GM18511 (cell line): ENCODE measurements at regions not wholly inside any gene's neighbourhood (a gene's known extent, or its start where the extent isn't known, plus 50 kb on each side); places are given as distances from the start of the nearest gene placed in this dataset.
"Not testable (repeated sequence)": the region's sequence is repeated elsewhere in the genome, so short reads cannot be mapped to it uniquely, and the experiment has no call there.

Experiments
- ATAC-seq: cut with Tn5 transposase; IDR thresholded peaks from one replicate; pipeline ENCODE4 v1.9.1; 2021; ENCODE audit warnings: mild to moderate bottlenecking, moderate library complexity; ENCODE audit not compliant: unreplicated experiment

DNA sequence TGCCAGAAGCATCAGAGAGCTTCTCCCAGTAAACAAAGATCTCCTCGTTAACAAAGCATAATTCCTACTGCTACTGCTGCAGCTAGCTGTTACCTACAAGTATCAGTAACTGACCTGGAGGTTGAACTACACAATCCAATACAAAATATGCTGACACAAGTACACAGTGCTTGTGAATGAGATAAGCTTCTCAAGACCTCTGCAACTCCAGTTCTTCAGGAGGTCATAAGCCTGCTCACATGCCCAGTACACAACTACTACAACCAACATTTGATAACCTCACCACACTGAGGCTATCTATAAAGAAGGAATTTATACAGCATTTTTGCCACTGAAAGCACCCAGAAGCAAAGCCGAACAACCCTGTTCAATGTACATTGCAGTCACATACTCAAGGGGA lies 66.7 kb upstream of the SMARCAD1 start:
- ATAC-seq: no peak

DNA sequence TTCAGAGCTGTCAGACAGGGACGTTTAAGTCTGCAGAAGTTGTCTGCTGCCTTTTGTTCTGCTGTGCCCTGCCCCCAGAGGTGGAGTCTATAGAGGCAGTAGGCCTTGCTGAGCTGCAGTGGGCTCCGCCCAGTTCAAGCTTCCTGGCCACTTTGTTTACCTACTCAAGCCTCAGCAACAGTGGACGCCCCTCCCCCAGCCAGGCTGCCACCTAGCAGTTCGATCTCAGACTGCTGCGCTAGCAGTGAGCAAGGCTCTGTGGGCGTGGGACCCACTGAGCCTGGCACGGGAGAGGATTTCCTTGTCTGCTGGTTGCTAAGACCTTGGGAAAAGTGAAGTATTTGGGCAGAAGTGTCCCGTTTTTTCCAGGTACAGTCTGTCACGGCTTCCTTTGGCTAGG lies 59.6 kb upstream of the SMARCAD1 start:
- not testable (repeated sequence) for ATAC-seq

DNA sequence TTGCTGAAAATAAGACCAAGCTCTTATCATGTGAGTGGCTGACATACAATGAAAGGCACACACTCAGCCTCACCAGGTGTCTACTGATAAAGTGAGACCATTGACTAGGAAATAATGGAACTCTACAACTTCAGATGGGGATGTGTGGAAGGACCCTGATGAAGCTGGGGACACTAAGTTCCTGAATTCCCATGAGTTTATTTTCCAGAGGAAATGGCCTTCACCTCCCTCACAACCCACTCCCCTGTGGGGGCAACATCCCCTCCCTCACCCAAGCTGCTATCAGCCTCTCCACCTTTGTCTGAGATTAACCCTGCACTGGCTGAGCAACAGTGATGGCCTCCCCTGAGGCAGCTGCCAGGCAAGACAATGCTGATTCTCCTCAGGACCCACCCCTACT lies 55.2 kb upstream of the SMARCAD1 start:
- no peak for ATAC-seq

DNA sequence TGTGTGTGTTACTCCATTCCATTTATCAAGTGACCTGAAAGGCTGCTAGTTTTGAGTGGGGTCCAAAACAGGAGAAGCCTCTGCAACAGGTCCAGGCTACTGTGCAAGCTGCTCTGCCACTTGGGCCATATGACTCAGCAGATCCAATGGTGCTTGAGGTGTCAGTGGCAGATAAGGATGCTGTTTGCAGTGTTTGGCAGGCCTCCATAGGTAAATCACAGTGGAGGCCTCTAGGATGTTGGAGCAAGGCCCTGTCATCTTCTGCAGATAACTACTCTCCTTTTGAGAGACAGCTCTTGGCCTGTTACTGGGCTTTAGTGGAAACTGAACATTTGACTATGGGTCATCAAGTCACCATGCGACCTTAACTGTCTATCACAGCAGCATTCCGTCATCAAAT lies 52.3 kb upstream of the SMARCAD1 start:
- ATAC-seq: not testable (repeated sequence)

DNA sequence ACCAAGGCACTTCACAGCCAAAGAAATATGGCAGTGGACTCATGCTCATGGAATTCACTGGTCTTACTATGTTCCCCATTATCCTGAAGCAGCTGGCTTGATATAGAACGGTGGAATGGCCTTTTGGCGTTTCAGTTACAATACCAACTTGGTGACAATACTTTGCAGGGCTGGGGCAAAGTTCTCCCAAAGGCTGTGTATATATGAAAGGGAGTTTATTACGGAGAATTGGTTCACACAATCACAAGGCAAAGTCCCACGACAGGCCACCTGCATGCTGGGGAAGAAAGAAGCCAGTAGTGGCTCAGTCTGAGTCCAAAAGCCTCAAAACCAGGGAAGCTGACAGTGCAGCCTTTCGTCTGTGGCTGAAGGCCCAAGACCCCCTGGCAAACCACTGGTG lies 50.8 kb upstream of the SMARCAD1 start:
- no peak for ATAC-seq
